HCT116 (cell line): ENCODE measurements at regions not wholly inside any gene's neighbourhood (a gene's known extent, or its start where the extent isn't known, plus 50 kb on each side); places are given as distances from the start of the nearest gene placed in this dataset.

Source experiments
- ATAC-seq: fragments of 200-7000 bp; cut with Tn5 transposase; 2 replicates; pipeline ENCODE4 v1.9.1; 2020; ENCODE audit warnings: mild to moderate bottlenecking, moderate library complexity
- BruUV-seq: library from RNA; stranded (reverse); fragments of 400-500 nt; replicated peaks from 2 replicates; lab custom pipeline; 2021; lab: Mats Ljungman, UMichigan
- CTCF ChIA-PET: fragments of 300-600 bp; sonication (Branson Sonifier 250); formaldehyde crosslinking; loops from one replicate; lab custom pipeline; 2021; ENCODE audit warnings: antibody characterized with exemption; lab: Charles Lee
- POLR2A ChIA-PET: fragments of 300-600, 350-600 bp; sonication (Branson Sonifier 250); formaldehyde crosslinking; loops from one replicate; lab custom pipeline; 2021; ENCODE audit warnings: antibody characterized with exemption; lab: Charles Lee
- RAD21 ChIA-PET, 2 experiments: fragments of 300-600 bp; sonication (Branson Sonifier 250); formaldehyde crosslinking; loops; one replicate each; lab custom pipeline; 2023; ENCODE audit warnings: low total read pairs in 2 of 2; ENCODE audit not compliant: uncharacterized antibody in 2 of 2, unreplicated experiment in 2 of 2, low non-redundant PET in 1 of 2; lab: Charles Lee
- DNase-seq: peaks from one replicate; pipeline ENCODE4 v3.0.0-alpha.2; 2010; ENCODE audit warnings: low read depth, low spot score
- H2AFZ ChIP-seq: fragments of 200-600 bp; shearing (Covaris generic), sonication (generic); 2 replicates; pipeline ENCODE4 v1.6.1; 2017; ENCODE audit warnings: low read depth, mixed run types, mixed read lengths, antibody characterized with exemption, low read length; ENCODE audit not compliant: poor library complexity, severe bottlenecking
- H3K27ac ChIP-seq: 2 replicates; pipeline ENCODE4 v1.5.1; 2012; ENCODE audit warnings: low read depth, low read length
- H3K27me3 ChIP-seq: fragments of 200-600 bp; sonication (generic); 2 replicates; pipeline ENCODE4 v1.6.1; 2016; ENCODE audit warnings: mixed run types, low read length, mixed read lengths; ENCODE audit not compliant: insufficient read depth
- H3K36me3 ChIP-seq, 2 experiments: fragments of 200-500 bp in 1 of 2; fragments of 200-600 bp in 1 of 2; sonication (Bioruptor generic) in 1 of 2; sonication (generic) in 1 of 2; 2 replicates each; pipeline versions ENCODE4 v1.5.1 to v1.6.1; 2014 to 2016; ENCODE audit warnings: low read length in 2 of 2, inconsistent platforms in 1 of 2, mixed read lengths in 1 of 2, mixed run types in 1 of 2; ENCODE audit not compliant: insufficient read depth in 2 of 2, control insufficient read depth in 1 of 2
- H3K4me1 ChIP-seq, 2 experiments: fragments of 200-600 bp in 1 of 2; sonication (generic) in 1 of 2; 2 replicates each; pipeline versions ENCODE4 v1.5.1 to v1.6.1; 2012 to 2017; ENCODE audit warnings: low read length in 2 of 2, inconsistent platforms in 1 of 2, mild to moderate bottlenecking in 1 of 2, mixed read lengths in 1 of 2, mixed run types in 1 of 2, moderate library complexity in 1 of 2; ENCODE audit not compliant: insufficient read depth in 2 of 2, control insufficient read depth in 1 of 2
- H3K4me2 ChIP-seq: fragments of 200-600 bp; sonication (generic); 2 replicates; pipeline ENCODE4 v1.6.1; 2017; ENCODE audit warnings: mixed run types, low read length, mixed read lengths
- H3K4me3 ChIP-seq, 2 experiments: fragments of 200-600 bp in 1 of 2; sonication (generic) in 1 of 2; replicated peaks in 1 of 2; 2 replicates each; pipeline ENCODE4 v1.5.1; 2011 to 2016; ENCODE audit warnings: low read length in 2 of 2, control low read depth in 1 of 2, low read depth in 1 of 2, mild to moderate bottlenecking in 1 of 2, mixed read lengths in 1 of 2, mixed run types in 1 of 2
- H3K79me2 ChIP-seq: fragments of 200-600 bp; sonication (generic); 2 replicates; pipeline ENCODE4 v1.6.1; 2017; ENCODE audit warnings: mild to moderate bottlenecking, mixed run types, low read length, moderate library complexity, mixed read lengths; ENCODE audit not compliant: insufficient read depth
- H3K9ac ChIP-seq: fragments of 200-600 bp; sonication (generic); 2 replicates; pipeline ENCODE4 v1.6.1; 2016; ENCODE audit warnings: low read length, mixed read lengths
- H3K9me2 ChIP-seq: fragments of 200-600 bp; sonication (generic), shearing (Covaris generic); 2 replicates; pipeline ENCODE4 v1.6.1; 2017; ENCODE audit warnings: mixed run types, mild to moderate bottlenecking, moderate library complexity; ENCODE audit not compliant: insufficient read depth
- H3K9me3 ChIP-seq, 2 experiments: fragments of 200-500 bp in 1 of 2; fragments of 200-600 bp in 1 of 2; sonication (Bioruptor generic) in 1 of 2; sonication (generic) in 1 of 2; 2 replicates each; pipeline ENCODE4 v1.6.1; 2014 to 2017; ENCODE audit warnings: low read length in 2 of 2, mixed read lengths in 2 of 2, inconsistent platforms in 1 of 2, low read depth in 1 of 2, mild to moderate bottlenecking in 1 of 2, mixed run types in 1 of 2, moderate library complexity in 1 of 2; ENCODE audit not compliant: control insufficient read depth in 1 of 2, insufficient read depth in 1 of 2
- H4K20me1 ChIP-seq: fragments of 200-600 bp; sonication (generic), shearing (Covaris generic); 2 replicates; pipeline ENCODE4 v1.6.1; 2017; ENCODE audit warnings: mixed run types, mild to moderate bottlenecking, moderate library complexity; ENCODE audit not compliant: insufficient read depth
- EGR1 ChIP-seq: IDR thresholded peaks from 2 replicates; pipeline ENCODE4 v1.6.1; 2012; ENCODE audit warnings: low read depth
- ELF1 ChIP-seq: IDR thresholded peaks from 2 replicates; pipeline ENCODE4 v1.6.1; 2012; ENCODE audit warnings: low read depth, borderline replicate concordance
- EZH2 ChIP-seq: fragments of 200-600 bp; sonication (generic); IDR thresholded peaks from 2 replicates; pipeline ENCODE4 v1.6.1; 2017; ENCODE audit warnings: antibody characterized with exemption, mixed run types
- EZH2phosphoT487 ChIP-seq: fragments of 200-600 bp; IDR thresholded peaks from 2 replicates; pipeline ENCODE4 v1.6.1; 2018; ENCODE audit warnings: antibody characterized with exemption, borderline replicate concordance
- FOSL1 ChIP-seq: IDR thresholded peaks from 2 replicates; pipeline ENCODE4 v1.6.1; 2012; ENCODE audit warnings: low read depth
- MAX ChIP-seq: IDR thresholded peaks from 2 replicates; pipeline ENCODE4 v1.6.1; 2012
- POLR2A ChIP-seq: IDR thresholded peaks from 2 replicates; pipeline ENCODE4 v1.7.0; 2011; ENCODE audit warnings: borderline replicate concordance; ENCODE audit not compliant: insufficient read depth, insufficient read length; ENCODE audit errors: extremely low read depth
- POLR2AphosphoS5 ChIP-seq: IDR thresholded peaks from 2 replicates; pipeline ENCODE4 v1.6.1; 2011; ENCODE audit warnings: mild to moderate bottlenecking, low read depth, low read length, moderate library complexity
- RAD21 ChIP-seq: IDR thresholded peaks from 2 replicates; pipeline ENCODE4 v1.6.1; 2012; ENCODE audit warnings: low read depth, mild to moderate bottlenecking
- SIN3A ChIP-seq: IDR thresholded peaks from 2 replicates; pipeline ENCODE4 v1.6.1; 2012; ENCODE audit warnings: low read depth
- SP1 ChIP-seq: IDR thresholded peaks from 2 replicates; pipeline ENCODE4 v1.6.1; 2012; ENCODE audit warnings: low read depth
- SRF ChIP-seq: IDR thresholded peaks from 2 replicates; pipeline ENCODE4 v1.6.1; 2012; ENCODE audit warnings: low read depth
- YY1 ChIP-seq: IDR thresholded peaks from 2 replicates; pipeline ENCODE4 v1.6.1; 2011; ENCODE audit warnings: low read length, low read depth, moderate library complexity, mild to moderate bottlenecking; ENCODE audit not compliant: insufficient replicate concordance; ENCODE audit errors: extremely low read depth
- ZNF274 ChIP-seq: fragments of 200-500 bp; sonication (Bioruptor generic); IDR thresholded peaks from 2 replicates; pipeline ENCODE4 v1.6.1; 2014; ENCODE audit warnings: mild to moderate bottlenecking, low read depth, low read length, inconsistent platforms
- intact Hi-C: fragments of 100-400 bp; cut with micrococcal nuclease; formaldehyde crosslinking; loops from 2 replicates; pipeline ENCODE4 v1.10.0; 2022
- TF ChIP-seq, protein P1 (sequence below): IDR thresholded peaks from 2 replicates; pipeline ENCODE4 v1.6.1; 2011; ENCODE audit warnings: mild to moderate bottlenecking, low read length, moderate library complexity; ENCODE audit not compliant: insufficient replicate concordance; ENCODE audit errors: extremely low read depth

DNA sequence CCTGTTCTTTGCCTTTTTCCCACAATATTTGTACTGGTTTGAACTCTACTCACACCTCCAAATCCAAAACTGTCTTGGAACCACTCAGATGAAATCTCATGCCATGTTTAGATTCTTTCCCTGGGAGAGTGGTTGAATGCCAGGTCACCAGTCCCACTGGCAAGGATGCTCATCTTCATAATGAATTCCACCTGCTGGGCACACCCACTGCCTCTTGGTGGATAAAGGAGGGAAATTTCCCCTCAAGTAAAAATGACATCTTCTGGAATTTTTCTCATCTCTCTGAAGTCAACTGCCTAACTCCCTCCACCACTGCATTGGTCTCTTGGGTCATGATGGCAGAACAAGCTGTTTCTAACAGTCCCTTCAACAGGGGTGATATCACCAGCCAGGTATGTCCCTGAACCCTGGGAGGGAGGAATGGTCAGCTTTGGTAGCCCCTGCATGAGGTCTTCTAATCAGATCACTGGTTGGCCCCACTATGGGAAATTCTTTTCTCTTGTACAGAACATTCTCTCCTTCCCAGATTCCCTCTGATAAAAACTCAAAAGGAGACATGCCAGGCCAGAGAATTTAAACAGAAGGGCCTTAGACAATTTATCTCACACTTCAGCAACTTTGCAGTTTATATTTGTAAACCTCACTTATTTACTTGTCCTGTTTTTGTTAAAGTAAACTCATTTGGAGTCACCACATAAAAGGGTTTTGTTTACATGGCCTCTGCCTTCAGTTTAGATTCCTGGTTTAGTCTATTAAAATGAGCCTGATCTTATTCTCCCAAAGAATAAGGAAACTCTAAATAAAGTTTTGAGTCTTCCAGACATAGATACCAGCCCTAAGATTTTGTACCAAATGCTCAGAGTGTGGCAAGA, 143.4 kb downstream of the WNT5A start:
- CTCF ChIA-PET: no interaction called here
- no peak for TF ChIP-seq POLR2AphosphoS5
- TF ChIP-seq EZH2phosphoT487: no peak
- TF ChIP-seq FOSL1: no peak
- no peak for TF ChIP-seq ELF1
- no peak for TF ChIP-seq YY1
- TF ChIP-seq SIN3A: no peak
- TF ChIP-seq EZH2: no peak
- no peak for TF ChIP-seq MAX
- TF ChIP-seq POLR2A: no peak
- no peak for TF ChIP-seq SP1
- no peak for TF ChIP-seq SRF
- no peak for TF ChIP-seq EGR1
- no peak for TF ChIP-seq RAD21
- TF ChIP-seq, protein P1, sequence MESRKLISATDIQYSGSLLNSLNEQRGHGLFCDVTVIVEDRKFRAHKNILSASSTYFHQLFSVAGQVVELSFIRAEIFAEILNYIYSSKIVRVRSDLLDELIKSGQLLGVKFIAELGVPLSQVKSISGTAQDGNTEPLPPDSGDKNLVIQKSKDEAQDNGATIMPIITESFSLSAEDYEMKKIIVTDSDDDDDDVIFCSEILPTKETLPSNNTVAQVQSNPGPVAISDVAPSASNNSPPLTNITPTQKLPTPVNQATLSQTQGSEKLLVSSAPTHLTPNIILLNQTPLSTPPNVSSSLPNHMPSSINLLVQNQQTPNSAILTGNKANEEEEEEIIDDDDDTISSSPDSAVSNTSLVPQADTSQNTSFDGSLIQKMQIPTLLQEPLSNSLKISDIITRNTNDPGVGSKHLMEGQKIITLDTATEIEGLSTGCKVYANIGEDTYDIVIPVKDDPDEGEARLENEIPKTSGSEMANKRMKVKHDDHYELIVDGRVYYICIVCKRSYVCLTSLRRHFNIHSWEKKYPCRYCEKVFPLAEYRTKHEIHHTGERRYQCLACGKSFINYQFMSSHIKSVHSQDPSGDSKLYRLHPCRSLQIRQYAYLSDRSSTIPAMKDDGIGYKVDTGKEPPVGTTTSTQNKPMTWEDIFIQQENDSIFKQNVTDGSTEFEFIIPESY: no peak
- no peak for TF ChIP-seq ZNF274
- TF ChIP-seq, all 23 proteins: peak for 0

More for the DNA sequence above, 143.4 kb downstream of the WNT5A start:
- no TSS peak for BruUV-seq
- Histone ChIP-seq H4K20me1 (no peaks in the 10 kb centered on the region), H3K27ac (no peak overlapping the region), H3K9me3 (peaks cover 0 to 8% of the 10 kb centered on the region in 2 experiments; a peak in 2 of 4 replicates), H3K79me2 (no peaks in the 10 kb centered on the region), H3K4me3 (no peak overlapping the region), H2AFZ (no peak overlapping the region), H3K9me2 (no peaks in the 10 kb centered on the region), H3K36me3 (no peaks in the 10 kb centered on the region), H3K27me3 (no peaks in the 10 kb centered on the region), H3K4me1 (no peaks in the 10 kb centered on the region; a peak in 1 of 4 replicates), H3K4me2 (no peak overlapping the region), H3K9ac (no peak overlapping the region)
- POLR2A ChIA-PET: no interaction called here
- ATAC-seq: no peak
- no peak for DNase-seq
- RAD21 ChIA-PET: no interaction called here
- intact Hi-C loops: no loop called here
